Stomach (tissue), 8 donors: ENCODE measurements at regions not wholly inside any gene's neighbourhood (a gene's known extent, or its start where the extent isn't known, plus 50 kb on each side); places are given as distances from the start of the nearest gene placed in this dataset.
A peak's percentile ranks its signal among the peaks of the same experiment; 100 is the strongest.
"Not testable (repeated sequence)": the region's sequence is repeated elsewhere in the genome, so short reads cannot be mapped to it uniquely, and the experiment has no call there.

ENCODE experiments used
- DNase-seq, 2 donors: peaks; one replicate each; pipeline versions ENCODE4 v3.0.0 to v3.0.0-alpha.2; 2013 to 2019
- H3K27ac ChIP-seq, 5 donors: fragments of 200-600 bp in 4 of 5; sonication (generic) in 4 of 5; one replicate each; pipeline ENCODE4 v1.5.1; 2013 to 2019; ENCODE audit warnings: mild to moderate bottlenecking in 1 of 5, moderate library complexity in 1 of 5
- H3K27me3 ChIP-seq, 3 donors: fragments of 200-600 bp; sonication (generic); one replicate each; pipeline ENCODE4 v1.5.1; 2017 to 2019; ENCODE audit warnings: mixed run types in 1 of 3
- H3K36me3 ChIP-seq, 4 donors: fragments of 200-600 bp; sonication (generic); 1 replicate in 3 of 4; 2 replicates in 1 of 4; pipeline ENCODE4 v1.5.1; 2016 to 2019
- H3K4me1 ChIP-seq, 4 donors: fragments of 200-600 bp; sonication (generic); one replicate each; pipeline ENCODE4 v1.5.1; 2016 to 2019
- H3K4me3 ChIP-seq, 4 donors: fragments of 200-600 bp; sonication (generic) in 3 of 4; one replicate each; pipeline ENCODE4 v1.5.1; 2016 to 2019; ENCODE audit warnings: mild to moderate bottlenecking in 1 of 4
- H3K9me3 ChIP-seq, 4 donors: fragments of 200-600 bp; sonication (generic); one replicate each; pipeline ENCODE4 v1.5.1; 2016 to 2019
- CTCF ChIP-seq, 7 experiments: fragments of 450-650 bp in 4 of 7; fragments of 200-600 bp in 3 of 7; sonication (generic) in 3 of 7; IDR thresholded peaks; one replicate each; pipeline ENCODE4 v1.5.1; 2016 to 2019; ENCODE audit warnings: antibody characterized with exemption in 7 of 7, control low read depth in 2 of 7, mild to moderate bottlenecking in 1 of 7
- EP300 ChIP-seq: sonication (generic); formaldehyde crosslinking; IDR thresholded peaks from one replicate; pipeline ENCODE4 v1.6.1; 2017; ENCODE audit warnings: antibody characterized with exemption
- POLR2A ChIP-seq, 4 donors: fragments of 450-650 bp; IDR thresholded peaks; one replicate each; pipeline ENCODE4 v1.6.1; 2016; ENCODE audit warnings: antibody characterized with exemption in 4 of 4, control low read depth in 2 of 4, mild to moderate bottlenecking in 1 of 4, moderate library complexity in 1 of 4
- POLR2AphosphoS5 ChIP-seq, 3 donors: sonication (generic); formaldehyde crosslinking; IDR thresholded peaks; one replicate each; pipeline ENCODE4 v1.6.1; 2016; ENCODE audit warnings: antibody characterized with exemption in 3 of 3
- WGBS, 5 donors: extraction: QIAGEN DNeasy Blood & Tissue Kit in 3 of 5; methylation state at CpG; one replicate each; pipeline versions ENCODE4 v1.1.5 to v1.1.7; 2013 to 2018; 5-methylcytosine and 5-hydroxymethylcytosine counted together
- intact Hi-C: fragments of 100-400 bp; cut with DNase I; formaldehyde crosslinking; loops from one replicate; pipeline ENCODE4 v1.15.1; 2023; ENCODE audit warnings: low total_unique reads
- donor health status: healthy with polysubstance abuse.
- donor health status: Bipolar disorder and iron deficiency.
- donor health status: healthy.

- TF ChIP-seq POLR2AphosphoS5 (IDR thresholded peaks at IDR 0.05) (no peak), EP300 (no peak)
- Histone ChIP-seq H3K9me3 (no peaks in the 10 kb centered on the region), H3K4me3 (no peak overlapping the region), H3K27me3 (no peaks in the 10 kb centered on the region), H3K36me3 (no peaks in the 10 kb centered on the region), H3K4me1 (no peaks in the 10 kb centered on the region), H3K27ac (no peak overlapping the region)
- DNase-seq: no peak
- intact Hi-C loops: no loop called here
Measured at GRCh38 chr3:65144791-65145351, 457.1 kb upstream of the ADAMTS9 start.

- no peaks in the 10 kb centered on the region for H3K36me3 ChIP-seq
- no peak for TF ChIP-seq EP300
- TF ChIP-seq POLR2AphosphoS5 (IDR thresholded peaks at IDR 0.05): no peak
- no peak for TF ChIP-seq POLR2A (IDR thresholded peaks at IDR 0.05)
- TF ChIP-seq CTCF (IDR thresholded peaks at IDR 0.05): no peak
- intact Hi-C loops: no loop called here
- no peak overlapping the region for H3K4me3 ChIP-seq
- H3K27me3 ChIP-seq: no peaks in the 10 kb centered on the region
- no peak overlapping the region for H3K27ac ChIP-seq
- no peaks in the 10 kb centered on the region for H3K4me1 ChIP-seq
- no peaks in the 10 kb centered on the region for H3K9me3 ChIP-seq
- no peak for DNase-seq
Measured at GRCh38 chr3:65142456-65142855, 454.7 kb upstream of the ADAMTS9 start.

- H3K27ac ChIP-seq: no peak overlapping the region
- no peaks in the 10 kb centered on the region for H3K36me3 ChIP-seq
- no peaks in the 10 kb centered on the region for H3K27me3 ChIP-seq
- 74 to 86% (median 81%) methylated on average over 3 of the region's 3 CpGs for WGBS, 5 donors
- H3K4me3 ChIP-seq: no peak overlapping the region
- no peaks in the 10 kb centered on the region for H3K4me1 ChIP-seq
- TF ChIP-seq POLR2A (IDR thresholded peaks at IDR 0.05) (no peak), POLR2AphosphoS5 (IDR thresholded peaks at IDR 0.05) (no peak), CTCF (IDR thresholded peaks at IDR 0.05) (no peak), EP300 (no peak)
- intact Hi-C loops: no loop called here
- DNase-seq: peak in 1 of 2 donors; percentile 6
- H3K9me3 ChIP-seq: no peaks in the 10 kb centered on the region
Measured at GRCh38 chr3:65138556-65138955, 450.8 kb upstream of the ADAMTS9 start.

GRCh38 chr3:65133752-65134151 lies 446.0 kb upstream of the ADAMTS9 start:
- intact Hi-C loops, H3K36me3 ChIP-seq, H3K9me3 ChIP-seq, H3K27me3 ChIP-seq, H3K27ac ChIP-seq, H3K4me3 ChIP-seq, H3K4me1 ChIP-seq: not testable (repeated sequence)
- 11 to 43% (median 33%) methylated on average over 3 of the region's 3 CpGs for WGBS, 5 donors
- peak in 1 of 2 donors; percentile 8 for DNase-seq
- TF ChIP-seq POLR2AphosphoS5 (IDR thresholded peaks at IDR 0.05): peak in 1 of 3 donors; percentile 25

GRCh38 chr3:65130782-65131181 lies 443.0 kb upstream of the ADAMTS9 start:
- 88 to 95% (median 91%) methylated on average over 4 of the region's 4 CpGs for WGBS, 5 donors
- H3K9me3 ChIP-seq: no peaks in the 10 kb centered on the region
- TF ChIP-seq POLR2AphosphoS5 (IDR thresholded peaks at IDR 0.05): no peak
- TF ChIP-seq POLR2A (IDR thresholded peaks at IDR 0.05): no peak
- no peak for TF ChIP-seq EP300
- no peak for TF ChIP-seq CTCF (IDR thresholded peaks at IDR 0.05)
- H3K36me3 ChIP-seq: no peaks in the 10 kb centered on the region
- H3K27ac ChIP-seq: no peak overlapping the region
- intact Hi-C loops: no loop called here
- no peak overlapping the region for H3K4me3 ChIP-seq
- DNase-seq: no peak
- H3K27me3 ChIP-seq: no peaks in the 10 kb centered on the region
- H3K4me1 ChIP-seq: peaks cover 0 to 7% (median 0%) of the 10 kb centered on the region in 4 donors
